Activated naive CD8-positive, alpha-beta T cell treated with anti-CD3 and anti-CD28 coated beads for 36 hours (primary cell): ENCODE measurements at regions not wholly inside any gene's neighbourhood (a gene's known extent, or its start where the extent isn't known, plus 50 kb on each side); places are given as distances from the start of the nearest gene placed in this dataset.

Experiments used
- DNase-seq: peaks from one replicate; pipeline ENCODE4 v3.0.0; 2021
- H3K27ac Mint-ChIP-seq: one replicate; pipeline ENCODE4 v1.8.0; 2022; ENCODE audit warnings: mild to moderate bottlenecking, moderate library complexity, mixed read lengths
- H3K27me3 Mint-ChIP-seq: one replicate; pipeline ENCODE4 v1.8.0; 2022; ENCODE audit warnings: mild to moderate bottlenecking, mixed read lengths
- H3K36me3 Mint-ChIP-seq: one replicate; pipeline ENCODE4 v1.8.0; 2021; ENCODE audit warnings: mild to moderate bottlenecking, mixed read lengths
- H3K4me1 Mint-ChIP-seq: one replicate; pipeline ENCODE4 v1.8.0; 2021; ENCODE audit warnings: mixed read lengths
- H3K4me3 Mint-ChIP-seq: one replicate; pipeline ENCODE4 v1.8.0; 2022; ENCODE audit warnings: mild to moderate bottlenecking, moderate library complexity, mixed read lengths
- H3K9me3 Mint-ChIP-seq: one replicate; pipeline ENCODE4 v1.8.0; 2022; ENCODE audit warnings: mixed read lengths

DNA sequence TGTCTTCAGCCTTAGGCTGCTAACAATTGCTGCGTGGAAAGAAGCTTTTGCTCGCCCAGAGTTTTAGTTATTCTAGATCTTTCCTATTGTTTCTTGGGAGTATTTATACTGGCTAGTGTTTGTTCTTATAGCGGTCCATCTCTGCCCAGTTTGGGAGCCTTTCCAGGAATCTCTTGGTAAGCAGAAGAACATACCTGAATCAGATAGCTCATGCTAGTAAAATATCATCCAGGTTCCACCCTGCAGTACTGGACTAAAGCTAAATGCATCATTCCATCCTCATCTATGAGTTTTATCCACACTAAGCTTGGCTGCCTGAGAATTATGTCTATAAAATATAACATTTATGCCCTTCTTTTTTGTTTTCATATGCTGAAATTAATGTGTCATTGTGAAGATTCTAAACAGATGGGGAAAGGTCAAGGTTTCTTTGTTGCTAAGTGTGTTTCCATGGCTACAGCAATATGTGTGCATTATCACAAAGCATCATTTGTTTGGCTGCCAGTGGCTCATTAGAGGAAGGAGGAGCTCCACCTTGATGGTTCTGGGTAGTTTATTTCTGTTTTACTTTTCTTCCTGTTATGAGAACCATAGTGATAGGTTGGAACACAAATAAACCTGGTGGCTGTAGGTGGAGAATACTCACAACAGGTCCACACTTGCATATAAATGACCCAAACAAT lies 182.8 kb downstream of the PIK3C3 start:
- Mint-ChIP-seq H3K36me3 (peaks cover 8% of the 10 kb centered on the region), H3K27me3 (peaks cover 5% of the 10 kb centered on the region), H3K4me1 (no peaks in the 10 kb centered on the region), H3K27ac (no peak overlapping the region), H3K4me3 (no peak overlapping the region), H3K9me3 (peaks cover 6% of the 10 kb centered on the region)
- DNase-seq: no peak

GRCh38 chr18:42141439-42141838 lies 186.4 kb downstream of the PIK3C3 start:
- H3K27me3 Mint-ChIP-seq: no peaks in the 10 kb centered on the region
- peaks cover 6% of the 10 kb centered on the region for H3K36me3 Mint-ChIP-seq
- H3K9me3 Mint-ChIP-seq: peaks cover 10% of the 10 kb centered on the region
- no peak for DNase-seq
- H3K4me3 Mint-ChIP-seq: no peak overlapping the region
- no peak overlapping the region for H3K27ac Mint-ChIP-seq
- no peaks in the 10 kb centered on the region for H3K4me1 Mint-ChIP-seq

DNA sequence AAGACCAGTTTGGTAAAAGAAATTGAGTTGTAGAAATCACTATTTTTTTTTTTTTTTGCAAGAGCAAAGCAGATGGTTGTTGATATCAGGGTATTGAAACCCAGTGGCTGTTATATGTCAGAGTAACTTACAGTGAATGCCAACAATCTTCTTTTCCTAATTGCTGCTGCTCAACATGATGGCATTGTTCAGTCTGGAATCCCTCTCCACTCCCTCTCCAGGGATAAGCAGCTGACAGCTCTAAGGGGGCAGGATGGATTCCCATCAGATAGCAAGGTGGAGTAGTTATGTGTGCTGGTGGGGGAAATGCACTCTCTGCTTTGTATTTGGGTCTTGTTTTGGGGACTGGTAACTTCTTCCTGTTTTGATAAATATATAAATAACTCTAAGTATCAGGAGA lies 200.0 kb downstream of the PIK3C3 start:
- Mint-ChIP-seq H3K4me3 (no peak overlapping the region), H3K27me3 (no peaks in the 10 kb centered on the region), H3K36me3 (no peaks in the 10 kb centered on the region), H3K27ac (no peak overlapping the region), H3K4me1 (no peaks in the 10 kb centered on the region), H3K9me3 (no peaks in the 10 kb centered on the region)
- no peak for DNase-seq

DNA sequence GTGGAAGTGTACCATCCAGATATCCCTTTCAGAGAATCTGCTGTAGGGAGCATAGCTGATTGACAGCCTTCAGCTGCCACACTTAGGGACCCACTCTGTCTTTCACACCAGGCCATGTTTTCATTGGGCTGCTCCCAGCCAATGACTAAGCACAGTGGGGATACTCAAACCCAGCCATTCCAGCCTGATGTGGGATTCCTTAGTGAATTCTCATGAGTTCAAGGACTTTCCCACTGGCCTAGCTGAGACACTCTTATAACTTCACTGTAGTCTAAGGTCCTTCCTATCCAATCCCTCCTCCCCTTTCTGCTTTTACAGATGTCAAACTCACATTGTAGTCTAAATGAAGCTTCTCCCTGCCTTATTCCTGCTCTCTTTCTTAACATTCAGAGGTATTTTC lies 201.2 kb downstream of the PIK3C3 start:
- Mint-ChIP-seq H3K4me1 (no peaks in the 10 kb centered on the region), H3K4me3 (no peak overlapping the region), H3K9me3 (no peaks in the 10 kb centered on the region), H3K27me3 (no peaks in the 10 kb centered on the region), H3K27ac (no peak overlapping the region), H3K36me3 (no peaks in the 10 kb centered on the region)
- no peak for DNase-seq

- Mint-ChIP-seq H3K4me3 (no peak overlapping the region), H3K36me3 (no peaks in the 10 kb centered on the region), H3K27ac (no peak overlapping the region), H3K27me3 (no peaks in the 10 kb centered on the region), H3K4me1 (no peaks in the 10 kb centered on the region), H3K9me3 (no peaks in the 10 kb centered on the region)
- DNase-seq: no peak
These were observed 202.4 kb downstream of the PIK3C3 start for GRCh38 chr18:42157420-42157819.

- DNase-seq: no peak
- H3K27me3 Mint-ChIP-seq: no peaks in the 10 kb centered on the region
- no peaks in the 10 kb centered on the region for H3K36me3 Mint-ChIP-seq
- no peak overlapping the region for H3K4me3 Mint-ChIP-seq
- no peaks in the 10 kb centered on the region for H3K4me1 Mint-ChIP-seq
- H3K27ac Mint-ChIP-seq: no peak overlapping the region
- no peaks in the 10 kb centered on the region for H3K9me3 Mint-ChIP-seq
These were observed 202.8 kb downstream of the PIK3C3 start for GRCh38 chr18:42157878-42158277.

- H3K4me1 Mint-ChIP-seq: no peaks in the 10 kb centered on the region
- no peaks in the 10 kb centered on the region for H3K36me3 Mint-ChIP-seq
- H3K9me3 Mint-ChIP-seq: no peaks in the 10 kb centered on the region
- H3K4me3 Mint-ChIP-seq: no peak overlapping the region
- H3K27ac Mint-ChIP-seq: no peak overlapping the region
- no peaks in the 10 kb centered on the region for H3K27me3 Mint-ChIP-seq
- no peak for DNase-seq
These were observed 204.1 kb downstream of the PIK3C3 start for GRCh38 chr18:42159146-42159545.

- no peaks in the 10 kb centered on the region for H3K27me3 Mint-ChIP-seq
- no peak for DNase-seq
- H3K36me3 Mint-ChIP-seq: no peaks in the 10 kb centered on the region
- no peak overlapping the region for H3K4me3 Mint-ChIP-seq
- no peaks in the 10 kb centered on the region for H3K9me3 Mint-ChIP-seq
- no peak overlapping the region for H3K27ac Mint-ChIP-seq
- H3K4me1 Mint-ChIP-seq: no peaks in the 10 kb centered on the region
These were observed 208.3 kb downstream of the PIK3C3 start for GRCh38 chr18:42163321-42163720.

GRCh38 chr18:42164556-42164955 lies 209.5 kb downstream of the PIK3C3 start:
- Mint-ChIP-seq H3K36me3 (no peaks in the 10 kb centered on the region), H3K27ac (no peak overlapping the region), H3K9me3 (no peaks in the 10 kb centered on the region), H3K4me3 (no peak overlapping the region), H3K27me3 (no peaks in the 10 kb centered on the region), H3K4me1 (no peaks in the 10 kb centered on the region)
- DNase-seq: no peak

GRCh38 chr18:42165922-42166513 lies 211.0 kb downstream of the PIK3C3 start:
- Mint-ChIP-seq H3K27ac (no peak overlapping the region), H3K4me1 (no peaks in the 10 kb centered on the region), H3K9me3 (no peaks in the 10 kb centered on the region), H3K27me3 (no peaks in the 10 kb centered on the region), H3K36me3 (no peaks in the 10 kb centered on the region), H3K4me3 (no peak overlapping the region)
- no peak for DNase-seq

DNA sequence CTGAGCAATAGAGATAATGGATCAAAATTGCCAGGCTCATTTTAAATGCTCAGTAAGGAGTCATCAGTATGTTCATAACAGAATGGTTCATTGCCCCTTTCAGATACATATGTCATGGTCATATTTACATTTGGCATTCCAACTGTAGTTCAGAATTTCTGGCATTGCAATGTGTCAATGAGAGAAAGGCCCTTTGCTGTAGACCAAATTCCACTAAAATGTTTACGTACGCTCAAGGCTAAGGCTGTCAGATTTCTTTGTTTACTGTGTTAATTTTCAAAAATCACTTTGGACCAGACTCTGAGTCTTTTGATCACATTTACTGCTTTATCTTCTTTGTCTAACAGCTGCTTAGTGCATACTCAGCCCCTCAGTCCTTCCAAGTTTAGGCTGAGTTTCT lies 213.5 kb downstream of the PIK3C3 start:
- H3K9me3 Mint-ChIP-seq: no peaks in the 10 kb centered on the region
- H3K27ac Mint-ChIP-seq: no peak overlapping the region
- no peaks in the 10 kb centered on the region for H3K4me1 Mint-ChIP-seq
- no peak for DNase-seq
- no peak overlapping the region for H3K4me3 Mint-ChIP-seq
- H3K27me3 Mint-ChIP-seq: no peaks in the 10 kb centered on the region
- no peaks in the 10 kb centered on the region for H3K36me3 Mint-ChIP-seq

- H3K27me3 Mint-ChIP-seq: no peaks in the 10 kb centered on the region
- DNase-seq: no peak
- no peaks in the 10 kb centered on the region for H3K36me3 Mint-ChIP-seq
- H3K4me1 Mint-ChIP-seq: no peaks in the 10 kb centered on the region
- no peaks in the 10 kb centered on the region for H3K9me3 Mint-ChIP-seq
- no peak overlapping the region for H3K27ac Mint-ChIP-seq
- H3K4me3 Mint-ChIP-seq: no peak overlapping the region
These were observed 213.9 kb downstream of the PIK3C3 start for GRCh38 chr18:42168907-42169306.

- Mint-ChIP-seq H3K36me3 (no peaks in the 10 kb centered on the region), H3K4me3 (no peak overlapping the region), H3K27ac (no peak overlapping the region), H3K4me1 (no peaks in the 10 kb centered on the region), H3K9me3 (no peaks in the 10 kb centered on the region), H3K27me3 (peaks cover under 1% of the 10 kb centered on the region)
- DNase-seq: no peak
These were observed 219.9 kb downstream of the PIK3C3 start for GRCh38 chr18:42174909-42175308.

- no peak overlapping the region for H3K27ac Mint-ChIP-seq
- H3K27me3 Mint-ChIP-seq: peaks cover 2% of the 10 kb centered on the region
- H3K36me3 Mint-ChIP-seq: no peaks in the 10 kb centered on the region
- no peak overlapping the region for H3K4me3 Mint-ChIP-seq
- H3K4me1 Mint-ChIP-seq: no peaks in the 10 kb centered on the region
- no peak for DNase-seq
- H3K9me3 Mint-ChIP-seq: no peaks in the 10 kb centered on the region
These were observed 221.6 kb downstream of the PIK3C3 start for GRCh38 chr18:42176599-42176998.

DNA sequence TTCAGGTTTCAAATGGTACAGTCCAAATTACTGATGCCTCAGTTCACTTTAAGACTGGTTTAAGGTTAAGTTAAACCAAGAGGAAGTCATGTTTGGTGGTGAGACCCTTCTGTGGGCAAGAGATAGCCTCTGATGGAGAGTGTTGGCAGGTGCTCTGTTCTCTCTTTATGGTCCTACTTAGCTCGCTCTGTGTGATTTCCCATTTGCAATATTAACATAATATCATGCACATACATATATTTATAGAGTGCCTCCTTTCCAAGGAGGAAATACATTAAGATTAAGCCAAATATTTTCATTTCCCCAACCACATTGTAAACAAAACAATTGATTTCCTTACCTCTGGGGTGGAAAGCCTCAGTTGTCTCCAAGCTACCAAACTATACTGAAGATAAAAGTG lies 222.4 kb downstream of the PIK3C3 start:
- no peak for DNase-seq
- Mint-ChIP-seq H3K27ac (no peak overlapping the region), H3K4me1 (no peaks in the 10 kb centered on the region), H3K4me3 (no peak overlapping the region), H3K36me3 (no peaks in the 10 kb centered on the region), H3K27me3 (peaks cover 2% of the 10 kb centered on the region), H3K9me3 (no peaks in the 10 kb centered on the region)

- H3K4me3 Mint-ChIP-seq: no peak overlapping the region
- H3K4me1 Mint-ChIP-seq: no peaks in the 10 kb centered on the region
- no peaks in the 10 kb centered on the region for H3K36me3 Mint-ChIP-seq
- H3K9me3 Mint-ChIP-seq: no peaks in the 10 kb centered on the region
- peaks cover 2% of the 10 kb centered on the region for H3K27me3 Mint-ChIP-seq
- no peak for DNase-seq
- H3K27ac Mint-ChIP-seq: no peak overlapping the region
These were observed 223.5 kb downstream of the PIK3C3 start for GRCh38 chr18:42178376-42179080.
